HG03039 (cell line): ENCODE measurements at regions not wholly inside any gene's neighbourhood (a gene's known extent, or its start where the extent isn't known, plus 50 kb on each side); places are given as distances from the start of the nearest gene placed in this dataset.

Experiments
- ATAC-seq: cut with Tn5 transposase; IDR thresholded peaks from one replicate; pipeline ENCODE4 v1.9.1; 2021; ENCODE audit warnings: mild to moderate bottlenecking, moderate library complexity; ENCODE audit not compliant: unreplicated experiment

DNA sequence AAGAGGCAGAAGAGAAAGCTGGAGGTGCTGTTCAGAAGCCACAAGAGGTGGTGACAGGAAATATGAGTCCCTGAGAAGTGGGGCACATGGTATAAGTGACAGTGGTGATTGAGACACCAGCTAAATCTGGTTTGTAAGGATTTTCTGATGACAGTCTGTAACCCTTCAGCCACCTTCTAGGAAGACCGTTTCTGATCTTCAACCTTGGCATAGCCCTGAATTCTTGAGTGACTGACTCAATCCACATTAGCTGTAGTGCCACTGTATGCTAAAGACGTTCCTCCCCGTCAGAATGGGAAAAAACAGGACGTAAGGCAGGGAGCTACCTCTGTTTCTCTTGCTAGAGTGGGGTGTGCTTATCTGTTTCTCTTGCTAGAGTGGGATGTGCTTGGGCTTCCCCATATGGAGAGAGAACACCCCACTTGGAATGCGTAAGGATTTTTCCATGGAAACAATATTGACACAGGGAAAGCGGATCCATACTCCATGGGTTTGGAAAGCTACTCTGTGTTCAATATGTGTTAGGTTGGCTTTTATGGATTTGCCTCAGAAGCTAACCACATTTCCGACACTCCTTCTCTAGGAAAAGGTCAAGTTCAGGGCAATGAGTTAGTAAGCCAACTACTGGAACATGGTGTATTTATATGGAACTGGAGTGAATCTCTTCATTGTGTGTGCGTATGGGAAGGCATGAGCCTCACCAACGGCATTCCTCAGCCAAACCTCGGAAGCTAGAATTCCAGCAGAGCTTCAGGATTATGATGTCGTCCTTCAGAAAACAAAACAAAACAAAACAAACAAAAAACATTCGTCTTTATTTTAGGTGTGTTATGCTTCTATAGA is 948.8 kb upstream of the SLC10A2 start:
- no peak for ATAC-seq

GRCh38 chr13:104011505-104012241 is 945.5 kb upstream of the SLC10A2 start:
- no peak for ATAC-seq

- no peak for ATAC-seq
Observed at GRCh38 chr13:104008541-104009435, 942.6 kb upstream of the SLC10A2 start.

- no peak for ATAC-seq
Observed at GRCh38 chr13:104008075-104008474, 941.9 kb upstream of the SLC10A2 start.

- ATAC-seq: no peak
Observed at GRCh38 chr13:104006625-104007075, 940.4 kb upstream of the SLC10A2 start.

- no peak for ATAC-seq
Observed at GRCh38 chr13:104004572-104004971, 938.4 kb upstream of the SLC10A2 start.

GRCh38 chr13:104002216-104002615 is 936.0 kb upstream of the SLC10A2 start:
- ATAC-seq: no peak

- ATAC-seq: no peak
Observed at GRCh38 chr13:104001766-104002165, 935.5 kb upstream of the SLC10A2 start.

DNA sequence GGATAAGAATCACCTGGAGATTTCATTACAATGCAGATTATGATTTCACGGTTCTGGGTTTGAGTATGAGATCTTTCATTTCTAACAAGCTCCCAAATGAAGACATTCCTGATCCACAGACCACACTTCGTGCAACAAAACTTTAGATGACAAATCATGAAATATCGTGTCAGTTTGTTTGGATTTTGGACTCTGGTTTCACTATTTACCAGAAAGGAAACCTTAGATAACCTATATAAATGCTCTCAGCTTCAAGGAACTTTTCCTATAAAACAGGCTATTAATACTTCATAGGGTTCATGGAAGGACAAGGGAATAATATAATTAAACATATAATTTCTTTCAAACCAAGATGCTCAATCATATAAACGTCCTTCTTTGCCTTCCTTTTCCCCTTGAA is 930.5 kb upstream of the SLC10A2 start:
- no peak for ATAC-seq

DNA sequence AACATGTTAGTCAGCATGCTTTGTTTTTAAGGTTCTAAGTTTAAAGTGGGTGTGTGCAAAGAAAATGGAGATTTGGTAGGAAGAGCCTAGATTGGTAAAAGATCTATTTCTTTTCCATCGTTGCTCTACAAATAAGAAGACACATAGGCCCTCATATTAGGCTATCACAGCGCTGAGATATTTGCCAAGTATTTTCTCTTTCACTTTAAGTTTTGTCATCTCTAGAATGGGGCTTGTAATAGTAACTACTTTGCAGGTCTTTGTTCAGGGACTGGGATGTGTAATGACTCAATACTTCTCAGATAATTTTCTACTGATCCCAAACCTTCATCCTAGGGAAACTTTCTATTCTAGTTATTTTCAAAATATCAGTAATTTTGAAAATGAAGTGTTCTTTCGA is 917.7 kb upstream of the SLC10A2 start:
- ATAC-seq: no peak

DNA sequence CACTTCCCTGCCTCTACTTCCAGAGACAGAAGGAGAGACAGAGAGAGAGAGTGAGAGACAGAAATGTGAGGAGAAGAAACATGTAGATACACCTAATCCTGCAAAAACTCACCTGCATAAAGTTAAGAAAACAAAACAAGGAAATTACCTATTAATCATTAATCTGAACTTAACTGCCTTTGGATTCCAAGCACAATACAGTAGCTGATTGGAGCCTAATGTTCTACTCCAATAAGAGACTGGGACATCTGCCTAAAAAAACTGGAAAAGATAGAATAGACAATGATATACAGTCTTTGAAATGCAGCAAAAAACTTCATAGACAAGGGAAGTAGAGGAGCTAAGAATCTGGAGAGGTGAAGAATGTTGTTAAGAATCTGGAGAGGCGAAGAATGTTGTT is 910.2 kb upstream of the SLC10A2 start:
- ATAC-seq: no peak

- ATAC-seq: no peak
Observed at GRCh38 chr13:103973740-103974139, 907.5 kb upstream of the SLC10A2 start.

GRCh38 chr13:103969520-103970050 is 903.4 kb upstream of the SLC10A2 start:
- ATAC-seq: no peak

DNA sequence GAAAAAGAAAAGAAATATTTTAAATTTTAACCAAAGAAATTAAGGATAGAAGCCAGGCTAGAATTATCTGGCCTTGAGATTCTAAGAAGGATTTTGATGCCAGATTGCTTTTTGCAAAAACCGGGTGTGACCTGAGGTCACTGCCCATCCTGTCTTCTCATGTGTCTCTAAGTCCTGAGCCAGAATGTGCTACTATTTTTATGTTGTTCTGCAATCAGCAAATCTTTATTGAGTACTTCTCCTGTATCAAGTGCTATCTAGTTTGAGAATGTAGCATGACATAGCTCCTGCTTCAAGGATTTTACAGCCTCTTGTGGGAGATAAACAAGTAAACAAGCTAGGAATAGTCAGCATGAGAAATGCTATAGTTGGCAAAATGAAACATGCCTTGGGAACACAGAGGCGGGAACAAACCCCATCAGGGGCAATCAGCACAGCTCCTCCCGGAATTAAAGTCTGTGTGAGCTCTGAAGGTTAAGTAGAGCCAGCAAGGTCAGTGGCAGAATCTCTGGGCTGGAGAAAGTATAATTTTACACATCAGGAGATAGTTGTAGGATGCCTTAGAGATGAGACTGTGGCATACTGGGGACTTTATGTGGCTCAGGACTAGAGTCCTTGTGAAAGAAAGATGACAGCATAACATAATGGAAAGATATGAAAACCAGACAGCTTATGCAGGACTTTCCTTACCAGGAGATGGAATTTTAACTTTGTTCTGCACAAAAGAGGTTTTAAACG is 899.5 kb upstream of the SLC10A2 start:
- no peak for ATAC-seq

DNA sequence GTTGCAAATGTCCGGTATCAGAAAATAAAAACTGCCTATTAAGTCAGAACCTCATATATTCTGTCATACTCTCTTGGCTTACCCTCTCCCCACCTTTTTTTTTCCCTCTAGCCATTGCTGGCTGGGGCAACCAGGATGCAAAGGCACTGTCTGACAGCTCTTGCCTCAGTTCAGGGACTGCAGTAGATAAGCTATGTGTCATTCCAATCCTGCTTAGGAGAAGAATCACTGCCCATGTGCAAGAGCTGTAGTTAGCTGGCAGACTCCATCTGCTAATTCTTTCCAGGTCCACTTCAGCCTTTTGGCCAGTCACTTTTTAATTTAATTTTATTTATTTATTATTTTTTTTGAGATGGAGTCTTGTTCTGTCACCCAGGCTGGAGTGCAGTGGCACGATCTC is 895.6 kb upstream of the SLC10A2 start:
- ATAC-seq: no peak

GRCh38 chr13:103961129-103961528 is 894.9 kb upstream of the SLC10A2 start:
- no peak for ATAC-seq

- no peak for ATAC-seq
Observed at GRCh38 chr13:103960001-103960400, 893.8 kb upstream of the SLC10A2 start.

DNA sequence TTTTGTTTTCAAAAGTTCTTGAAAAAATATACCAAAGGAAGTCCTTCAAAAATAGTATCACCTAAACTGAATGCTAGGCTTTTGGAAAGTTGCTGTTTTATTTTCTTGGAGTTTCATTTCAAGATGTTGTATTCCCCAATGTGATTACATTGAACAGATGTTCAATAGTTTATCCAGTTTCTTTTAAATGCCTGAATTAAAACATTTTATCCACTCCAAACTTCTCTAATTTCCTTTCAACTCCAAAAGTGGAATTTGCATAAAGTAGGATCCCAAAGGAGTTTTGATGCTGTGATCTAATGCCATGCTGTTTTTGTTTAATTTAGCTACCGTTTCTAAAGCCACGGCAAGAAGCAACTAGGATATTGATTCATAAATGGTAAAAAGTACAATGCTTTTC is 892.5 kb upstream of the SLC10A2 start:
- no peak for ATAC-seq

GRCh38 chr13:103957939-103958338 is 891.7 kb upstream of the SLC10A2 start:
- ATAC-seq: no peak

GRCh38 chr13:103953859-103954258 is 887.6 kb upstream of the SLC10A2 start:
- ATAC-seq: no peak
